DND-41 (cell line): ENCODE measurements at regions not wholly inside any gene's neighbourhood (a gene's known extent, or its start where the extent isn't known, plus 50 kb on each side); places are given as distances from the start of the nearest gene placed in this dataset.

Experiments used
- ATAC-seq: fragments of 200-7000 bp; cut with Tn5 transposase; 3 replicates; pipeline ENCODE4 v1.9.1; 2021; ENCODE audit warnings: low read depth; ENCODE audit not compliant: insufficient read depth
- DNase-seq: peaks from one replicate; pipeline ENCODE4 v3.0.0-alpha.2; 2020
- H2AFZ ChIP-seq: 2 replicates; pipeline ENCODE4 v1.6.0; 2012; ENCODE audit warnings: low read depth, low read length
- H3K27ac ChIP-seq: 2 replicates; pipeline ENCODE4 v1.5.1; 2012; ENCODE audit warnings: low read length, inconsistent platforms
- H3K27me3 ChIP-seq: fragments of 200-600 bp; sonication (generic); 2 replicates; pipeline ENCODE4 v1.6.0; 2012; ENCODE audit warnings: low read length, mild to moderate bottlenecking, inconsistent platforms; ENCODE audit not compliant: insufficient read depth, poor library complexity
- H3K36me3 ChIP-seq: 2 replicates; pipeline ENCODE4 v1.5.1; 2012; ENCODE audit warnings: low read length, inconsistent platforms; ENCODE audit not compliant: insufficient read depth
- H3K4me1 ChIP-seq: 2 replicates; pipeline ENCODE4 v1.5.1; 2012; ENCODE audit warnings: mild to moderate bottlenecking, low read length; ENCODE audit not compliant: insufficient read depth
- H3K4me2 ChIP-seq: 2 replicates; pipeline ENCODE4 v1.6.0; 2012; ENCODE audit warnings: mild to moderate bottlenecking, moderate library complexity, low read length, inconsistent platforms; ENCODE audit not compliant: insufficient read depth
- H3K4me3 ChIP-seq, 2 experiments: fragments of 200-600 bp in 1 of 2; shearing (Covaris generic) in 1 of 2; 2 replicates each; pipeline ENCODE4 v1.5.1; 2012 to 2016; ENCODE audit warnings: inconsistent platforms in 2 of 2, low read length in 2 of 2, mild to moderate bottlenecking in 2 of 2, low read depth in 1 of 2, moderate library complexity in 1 of 2
- H3K79me2 ChIP-seq: 2 replicates; pipeline ENCODE4 v1.6.0; 2012; ENCODE audit warnings: low read length, inconsistent platforms; ENCODE audit not compliant: insufficient read depth
- H3K9ac ChIP-seq: 2 replicates; pipeline ENCODE4 v1.6.0; 2012; ENCODE audit warnings: low read depth, mild to moderate bottlenecking, inconsistent platforms, low read length, moderate library complexity
- H3K9me3 ChIP-seq: 2 replicates; pipeline ENCODE4 v1.5.1; 2012; ENCODE audit warnings: low read length, moderate library complexity, mild to moderate bottlenecking, inconsistent platforms; ENCODE audit not compliant: insufficient read depth, severe bottlenecking
- H4K20me1 ChIP-seq: 2 replicates; pipeline ENCODE4 v1.6.0; 2012; ENCODE audit warnings: low read length; ENCODE audit not compliant: insufficient read depth
- CTCF ChIP-seq: IDR thresholded peaks from 2 replicates; pipeline ENCODE4 v1.5.1; 2012; ENCODE audit warnings: borderline replicate concordance, low read length, moderate library complexity, mild to moderate bottlenecking; ENCODE audit not compliant: poor library complexity, severe bottlenecking; ENCODE audit errors: extremely low read depth
- EZH2 ChIP-seq: IDR thresholded peaks from 3 replicates; pipeline ENCODE4 v1.6.1; 2012; ENCODE audit warnings: borderline replicate concordance, low read depth, mild to moderate bottlenecking, moderate library complexity, low read length, inconsistent platforms; ENCODE audit not compliant: severe bottlenecking

GRCh38 chr2:2771721-2772411 is 440.8 kb upstream of the MYT1L start:
- no peaks in the 10 kb centered on the region for H4K20me1 ChIP-seq
- H2AFZ ChIP-seq, result no peak overlapping the region
- H3K4me2 ChIP-seq, result no peak overlapping the region
- DNase-seq, result no peak
- H3K36me3 ChIP-seq, result no peaks in the 10 kb centered on the region
- H3K4me1 ChIP-seq, result no peaks in the 10 kb centered on the region
- no peak overlapping the region for H3K9ac ChIP-seq
- no peaks in the 10 kb centered on the region for H3K79me2 ChIP-seq
- ATAC-seq, result no peak
- no peak overlapping the region for H3K4me3 ChIP-seq
- no peak for TF ChIP-seq CTCF
- TF ChIP-seq EZH2, result no peak
- peaks cover 4% of the 10 kb centered on the region for H3K9me3 ChIP-seq
- H3K27ac ChIP-seq, result no peak overlapping the region
- no peaks in the 10 kb centered on the region for H3K27me3 ChIP-seq

- H4K20me1 ChIP-seq, result no peaks in the 10 kb centered on the region
- ATAC-seq (no peak), DNase-seq (no peak)
- no peak for TF ChIP-seq CTCF
- TF ChIP-seq EZH2, result no peak
- H3K4me1 ChIP-seq, result no peaks in the 10 kb centered on the region
- no peaks in the 10 kb centered on the region for H3K79me2 ChIP-seq
- no peak overlapping the region for H2AFZ ChIP-seq
- no peaks in the 10 kb centered on the region for H3K9me3 ChIP-seq
- no peak overlapping the region for H3K4me2 ChIP-seq
- H3K36me3 ChIP-seq, result no peaks in the 10 kb centered on the region
- no peak overlapping the region for H3K27ac ChIP-seq
- H3K27me3 ChIP-seq, result no peaks in the 10 kb centered on the region
- no peak overlapping the region for H3K9ac ChIP-seq
- no peak overlapping the region for H3K4me3 ChIP-seq
These were observed 438.7 kb upstream of the MYT1L start for GRCh38 chr2:2769481-2770431.

- no peak for ATAC-seq
- Histone ChIP-seq H3K9me3 (no peaks in the 10 kb centered on the region), H3K79me2 (no peaks in the 10 kb centered on the region), H3K9ac (no peak overlapping the region), H3K4me2 (no peak overlapping the region), H3K4me1 (no peaks in the 10 kb centered on the region), H3K27ac (no peak overlapping the region), H2AFZ (no peak overlapping the region), H3K36me3 (no peaks in the 10 kb centered on the region), H3K27me3 (no peaks in the 10 kb centered on the region), H4K20me1 (no peaks in the 10 kb centered on the region), H3K4me3 (no peak overlapping the region)
- no peak for DNase-seq
- TF ChIP-seq CTCF, result no peak
- no peak for TF ChIP-seq EZH2
These were observed 437.4 kb upstream of the MYT1L start for GRCh38 chr2:2768476-2768875.
